Activated T-cell treated with anti-CD3 and anti-CD28 coated beads for 4 hours (primary cell): ENCODE measurements at regions not wholly inside any gene's neighbourhood (a gene's known extent, or its start where the extent isn't known, plus 50 kb on each side); places are given as distances from the start of the nearest gene placed in this dataset.

Experiments used
- DNase-seq: peaks from one replicate; pipeline ENCODE4 v3.0.0-alpha.2; 2020

GRCh38 chr22:48803948-48804810 is 1023.5 kb downstream of the BRD1 start:
- DNase-seq, result no peak

- no peak for DNase-seq
Measured at GRCh38 chr22:48803171-48803947, 1024.3 kb downstream of the BRD1 start.

- DNase-seq, result no peak
Measured at GRCh38 chr22:48802576-48802975, 1025.1 kb downstream of the BRD1 start.

- DNase-seq, result no peak
Measured at GRCh38 chr22:48800886-48801607, 1026.6 kb downstream of the BRD1 start.

- DNase-seq, result no peak
Measured at GRCh38 chr22:48800036-48800885, 1027.4 kb downstream of the BRD1 start.

GRCh38 chr22:48799227-48799970 is 1028.3 kb downstream of the BRD1 start:
- DNase-seq, result no peak

- no peak for DNase-seq
Measured at GRCh38 chr22:48798281-48799226, 1029.1 kb downstream of the BRD1 start.

GRCh38 chr22:48797731-48798130 is 1029.9 kb downstream of the BRD1 start:
- DNase-seq, result no peak

GRCh38 chr22:48796310-48797015 is 1031.2 kb downstream of the BRD1 start:
- no peak for DNase-seq

GRCh38 chr22:48795664-48796063 is 1032.0 kb downstream of the BRD1 start:
- DNase-seq, result no peak

- no peak for DNase-seq
Measured at GRCh38 chr22:48794906-48795305, 1032.8 kb downstream of the BRD1 start.

GRCh38 chr22:48793949-48794348 is 1033.7 kb downstream of the BRD1 start:
- no peak for DNase-seq

GRCh38 chr22:48786679-48786996 is 1041.0 kb downstream of the BRD1 start:
- DNase-seq, result no peak

GRCh38 chr22:48785792-48786678 is 1041.6 kb downstream of the BRD1 start:
- no peak for DNase-seq

GRCh38 chr22:48784701-48785503 is 1042.8 kb downstream of the BRD1 start:
- no peak for DNase-seq

GRCh38 chr22:48783821-48784266 is 1043.8 kb downstream of the BRD1 start:
- no peak for DNase-seq

GRCh38 chr22:48782811-48783511 is 1044.7 kb downstream of the BRD1 start:
- DNase-seq, result no peak
